ENCODE measurements at regions not wholly inside any gene's neighbourhood (a gene's known extent, or its start where the extent isn't known, plus 50 kb on each side); places are given as distances from the start of the nearest gene placed in this dataset.

GRCh38 chr6:147758303-147758702 lies 249.8 kb downstream of the SAMD5 start:
- DNase-seq (ENCODE audit: low read depth), result no peak

DNA sequence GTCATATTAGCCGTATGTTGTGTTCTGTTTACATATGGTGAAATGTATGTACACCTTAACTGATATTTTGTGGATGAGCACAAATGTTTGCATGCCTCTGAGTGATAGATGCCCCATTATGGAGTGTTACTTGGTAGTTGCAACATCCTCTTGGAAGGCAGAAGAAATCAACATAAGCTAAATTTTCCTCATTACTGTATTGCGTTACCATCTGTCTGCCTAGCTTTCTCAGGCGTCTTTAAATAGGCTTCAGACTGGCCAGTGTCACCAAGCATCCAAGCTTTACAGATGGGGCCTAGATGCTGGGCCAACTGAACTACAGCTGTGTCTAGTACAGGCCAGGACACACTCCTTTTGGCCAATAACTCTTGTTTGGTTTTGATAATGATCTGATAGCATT lies 250.6 kb downstream of the SAMD5 start:
- DNase-seq (ENCODE audit: low read depth), result no peak

GRCh38 chr6:147759536-147759935 lies 251.0 kb downstream of the SAMD5 start:
- no peak for DNase-seq (ENCODE audit: low read depth)

DNA sequence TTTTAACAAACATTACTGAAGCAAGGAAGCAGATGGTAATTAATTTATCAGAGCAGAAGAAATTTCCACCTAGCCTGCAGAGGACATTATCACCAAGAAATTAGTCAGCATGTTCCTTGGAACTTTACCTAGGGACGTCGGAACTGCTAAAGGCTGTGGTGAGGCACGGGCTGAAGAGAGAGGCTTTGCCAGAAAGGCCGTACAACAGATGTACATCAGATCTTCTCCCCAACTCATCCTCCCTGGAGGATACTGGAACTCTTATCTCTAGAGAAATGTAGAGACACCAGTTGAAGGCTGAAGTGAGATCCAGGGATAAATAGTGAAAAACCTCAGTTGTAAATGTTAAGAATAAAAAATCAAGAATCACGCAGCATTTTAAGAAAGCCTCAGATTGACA lies 257.1 kb downstream of the SAMD5 start:
- DNase-seq (ENCODE audit: low read depth), result no peak

GRCh38 chr6:147768969-147769368 lies 260.5 kb downstream of the SAMD5 start:
- no peak for DNase-seq (ENCODE audit: low read depth)

- DNase-seq (ENCODE audit: low read depth), result no peak
Observed at GRCh38 chr6:147769496-147770087, 261.1 kb downstream of the SAMD5 start.

- no peak for DNase-seq (ENCODE audit: low read depth)
Observed at GRCh38 chr6:147770221-147770620, 261.7 kb downstream of the SAMD5 start.

DNA sequence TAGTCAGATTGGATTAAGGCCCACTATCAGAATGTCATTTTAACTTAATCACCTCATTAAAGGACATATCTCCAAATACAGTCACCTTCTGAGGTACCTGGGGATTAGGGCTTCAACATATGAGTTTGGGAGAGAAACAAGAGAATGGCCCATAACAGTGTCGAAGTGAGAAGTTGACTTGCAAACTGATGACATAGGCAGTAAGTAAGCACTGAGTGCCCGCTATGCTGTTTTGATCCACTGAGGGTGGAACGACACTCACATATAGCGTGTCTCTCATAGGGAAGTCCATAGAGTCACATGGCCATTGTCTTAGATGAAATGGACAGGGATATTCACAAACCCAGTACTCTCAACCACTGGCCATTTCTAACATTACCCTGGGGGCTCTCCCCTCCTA lies 264.2 kb downstream of the SAMD5 start:
- no peak for DNase-seq (ENCODE audit: low read depth)

DNA sequence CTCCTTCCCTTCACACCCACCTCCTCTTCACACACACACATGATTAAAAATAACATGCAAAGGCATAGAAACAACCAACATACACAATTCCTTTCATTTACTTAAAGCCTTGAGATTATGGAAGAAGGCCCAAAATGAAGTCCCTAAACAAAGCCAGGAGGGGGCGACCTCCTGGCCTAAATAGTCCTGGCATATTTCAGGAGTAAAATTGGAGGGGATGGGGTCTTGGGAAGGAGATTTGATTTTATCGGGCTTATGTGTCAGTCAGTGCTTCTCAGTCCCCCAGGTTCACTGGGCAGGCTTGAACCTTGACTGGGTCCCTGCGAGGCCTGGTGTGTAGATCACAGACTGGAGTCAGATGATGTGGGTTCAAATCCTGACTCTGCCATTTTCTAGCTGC lies 266.4 kb downstream of the SAMD5 start:
- peak; percentile 12 for DNase-seq (ENCODE audit: low read depth)

- no peak for DNase-seq (ENCODE audit: low read depth)
Observed at GRCh38 chr6:147776631-147777213, 268.2 kb downstream of the SAMD5 start.

- DNase-seq (ENCODE audit: low read depth), result no peak
Observed at GRCh38 chr6:147779624-147780023, 271.1 kb downstream of the SAMD5 start.

- DNase-seq (ENCODE audit: low read depth), result peak; percentile 41
Observed at GRCh38 chr6:147782302-147782701, 273.8 kb downstream of the SAMD5 start.

GRCh38 chr6:147784371-147784770 lies 275.9 kb downstream of the SAMD5 start:
- DNase-seq (ENCODE audit: low read depth), result no peak

DNA sequence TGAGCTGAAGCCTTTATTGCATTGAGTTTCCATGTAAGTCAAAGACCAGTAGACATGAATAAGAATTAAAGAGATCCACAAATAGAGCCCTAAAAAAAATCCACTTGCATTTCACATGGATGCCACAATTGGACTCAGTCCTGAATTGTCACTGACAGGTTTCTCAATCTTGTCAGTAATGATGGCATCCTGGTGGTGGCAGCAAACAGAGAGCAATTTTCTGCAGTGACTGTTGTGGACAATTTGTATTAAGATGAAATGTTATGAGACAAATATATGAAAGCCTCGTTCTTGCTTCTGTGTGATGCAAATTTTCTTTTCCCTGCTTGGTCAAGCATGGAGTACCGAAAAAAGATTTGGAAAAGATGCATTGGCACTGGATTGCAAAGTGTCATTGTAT lies 278.9 kb downstream of the SAMD5 start:
- no peak for DNase-seq (ENCODE audit: low read depth)

- no peak for DNase-seq (ENCODE audit: low read depth)
Observed at GRCh38 chr6:147789430-147789947, 281.0 kb downstream of the SAMD5 start.

- no peak for DNase-seq (ENCODE audit: low read depth)
Observed at GRCh38 chr6:147793871-147794643, 285.6 kb downstream of the SAMD5 start.

- no peak for DNase-seq (ENCODE audit: low read depth)
Observed at GRCh38 chr6:147802459-147802858, 294.0 kb downstream of the SAMD5 start.

DNA sequence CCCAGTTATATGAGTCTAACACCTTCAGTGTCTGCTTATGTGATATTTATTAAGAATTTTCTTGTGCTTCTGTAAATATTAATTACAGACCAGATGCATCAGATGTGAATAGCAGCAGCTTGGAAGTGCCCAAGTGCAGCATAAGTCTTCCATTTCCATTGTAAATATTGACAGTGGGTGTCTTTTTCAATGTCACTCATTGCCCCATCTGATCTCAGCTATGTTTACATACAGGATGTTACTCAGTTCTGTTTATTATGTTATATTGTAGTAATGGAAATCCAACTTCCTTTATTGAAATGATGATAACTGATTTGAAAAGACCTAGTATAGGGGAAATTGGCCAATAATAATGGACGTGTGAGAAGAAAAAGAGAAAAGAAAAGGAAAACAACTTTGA lies 296.7 kb downstream of the SAMD5 start:
- DNase-seq (ENCODE audit: low read depth), result no peak

- peak; percentile 10 for DNase-seq (ENCODE audit: low read depth)
Observed at GRCh38 chr6:147806697-147807096, 298.2 kb downstream of the SAMD5 start.

DNA sequence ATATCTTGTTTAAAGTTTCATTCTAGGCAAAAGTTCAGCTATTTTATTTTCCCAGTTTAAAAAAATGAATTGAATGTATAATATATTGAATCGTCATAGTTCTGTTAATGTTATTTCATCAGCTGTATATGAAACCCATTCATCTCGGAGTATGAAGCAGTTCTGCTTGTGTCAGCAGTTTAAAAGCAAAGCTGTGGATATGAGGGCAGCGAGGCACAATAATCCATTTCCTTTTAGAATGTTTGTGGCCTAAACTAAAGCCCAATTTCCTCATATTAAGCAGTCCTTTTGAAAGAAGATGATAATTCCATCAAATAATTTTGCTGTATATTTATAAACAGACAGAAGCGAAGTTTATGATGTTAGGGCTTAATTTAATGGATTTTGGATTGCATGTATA lies 300.1 kb downstream of the SAMD5 start:
- no peak for DNase-seq (ENCODE audit: low read depth)

DNA sequence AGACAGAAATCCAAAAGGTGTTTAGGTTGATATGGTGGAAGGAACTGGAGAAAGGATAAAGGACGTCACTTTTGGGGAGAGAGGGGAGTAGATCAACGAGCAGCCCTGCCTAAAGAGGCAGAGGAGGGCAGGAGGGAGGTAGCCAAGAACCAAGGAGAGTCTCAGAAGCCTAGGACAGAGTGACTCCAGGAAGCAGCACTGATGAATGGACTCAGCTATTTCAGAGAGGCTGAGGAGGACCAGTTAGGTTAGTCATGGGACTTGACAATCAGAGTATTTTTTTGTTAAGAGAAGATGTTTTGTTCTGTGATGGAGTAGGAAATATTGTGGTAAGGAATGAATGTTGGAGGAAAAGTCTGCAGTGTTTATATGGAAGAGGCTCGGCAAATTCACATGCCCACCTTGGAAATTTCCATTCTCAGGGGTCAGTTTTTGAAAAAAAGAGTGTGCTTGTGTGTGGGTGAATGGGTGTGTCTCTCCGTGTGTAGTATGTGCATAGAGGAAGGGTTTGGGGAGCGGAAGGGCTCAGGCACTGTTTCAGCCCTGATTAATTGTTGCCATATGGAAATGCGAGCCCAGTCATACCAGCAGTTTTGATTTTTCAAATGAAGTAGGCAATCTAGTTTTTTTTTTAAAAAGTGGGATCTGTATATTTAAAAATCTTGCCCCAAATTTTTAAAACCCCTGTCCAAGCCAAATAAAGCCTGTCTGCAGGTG lies 303.6 kb downstream of the SAMD5 start:
- peak; percentile 3 for DNase-seq (ENCODE audit: low read depth)

GRCh38 chr6:147817042-147817689 lies 308.7 kb downstream of the SAMD5 start:
- no peak for DNase-seq (ENCODE audit: low read depth)
